SKM-1 treated with dmso at 0.1 percent for 144 hours (cell line): ENCODE measurements at regions not wholly inside any gene's neighbourhood (a gene's known extent, or its start where the extent isn't known, plus 50 kb on each side); places are given as distances from the start of the nearest gene placed in this dataset.
"Not testable (repeated sequence)": the region's sequence is repeated elsewhere in the genome, so short reads cannot be mapped to it uniquely, and the experiment has no call there.

Experiments used
- DNase-seq: peaks from one replicate; lab custom pipeline; 2025; ENCODE audit not compliant: unreplicated experiment; lab: John Stamatoyannopoulos, UW

- no peak for DNase-seq
Observed at GRCh38 chr20:6662309-6662708, 105.2 kb upstream of the BMP2 start.

- DNase-seq, result no peak
Observed at GRCh38 chr20:6660441-6660840, 107.0 kb upstream of the BMP2 start.

- not testable (repeated sequence) for DNase-seq
Observed at GRCh38 chr20:6658909-6659308, 108.6 kb upstream of the BMP2 start.

GRCh38 chr20:6657904-6658303 is 109.6 kb upstream of the BMP2 start:
- no peak for DNase-seq

- no peak for DNase-seq
Observed at GRCh38 chr20:6657111-6657510, 110.4 kb upstream of the BMP2 start.

- no peak for DNase-seq
Observed at GRCh38 chr20:6654513-6655252, 112.8 kb upstream of the BMP2 start.

GRCh38 chr20:6651561-6651960 is 115.9 kb upstream of the BMP2 start:
- DNase-seq, result no peak

- no peak for DNase-seq
Observed at GRCh38 chr20:6651016-6651415, 116.5 kb upstream of the BMP2 start.

GRCh38 chr20:6646021-6646636 is 121.4 kb upstream of the BMP2 start:
- no peak for DNase-seq

- no peak for DNase-seq
Observed at GRCh38 chr20:6644813-6645628, 122.5 kb upstream of the BMP2 start.

GRCh38 chr20:6641012-6641411 is 126.5 kb upstream of the BMP2 start:
- no peak for DNase-seq

- no peak for DNase-seq
Observed at GRCh38 chr20:6637160-6637579, 130.3 kb upstream of the BMP2 start.

- DNase-seq, result peak; percentile 10
Observed at GRCh38 chr20:6636209-6637159, 131.0 kb upstream of the BMP2 start.

- DNase-seq, result no peak
Observed at GRCh38 chr20:6635034-6635736, 132.3 kb upstream of the BMP2 start.

GRCh38 chr20:6632187-6632586 is 135.3 kb upstream of the BMP2 start:
- no peak for DNase-seq

GRCh38 chr20:6630514-6630913 is 137.0 kb upstream of the BMP2 start:
- DNase-seq, result no peak

- DNase-seq, result no peak
Observed at GRCh38 chr20:6629564-6629963, 137.9 kb upstream of the BMP2 start.

- no peak for DNase-seq
Observed at GRCh38 chr20:6626805-6627204, 140.7 kb upstream of the BMP2 start.

GRCh38 chr20:6623989-6624388 is 143.5 kb upstream of the BMP2 start:
- DNase-seq, result peak; percentile 4

GRCh38 chr20:6622041-6622440 is 145.4 kb upstream of the BMP2 start:
- DNase-seq, result no peak
